Colonic mucosa (tissue), 4 donors: ENCODE measurements at regions not wholly inside any gene's neighbourhood (a gene's known extent, or its start where the extent isn't known, plus 50 kb on each side); places are given as distances from the start of the nearest gene placed in this dataset.

Source experiments
- DNase-seq: peaks from one replicate; pipeline ENCODE4 v3.0.0-alpha.2; 2020
- H3K27ac ChIP-seq: fragments of 200-600 bp; one replicate; pipeline ENCODE4 v1.8.0; 2021
- H3K27me3 ChIP-seq: fragments of 200-600 bp; one replicate; pipeline ENCODE4 v1.8.0; 2021
- H3K36me3 ChIP-seq: fragments of 200-600 bp; one replicate; pipeline ENCODE4 v1.8.0; 2021
- H3K4me1 ChIP-seq: fragments of 200-600 bp; one replicate; pipeline ENCODE4 v1.8.0; 2021; ENCODE audit warnings: mild to moderate bottlenecking
- H3K4me3 ChIP-seq: fragments of 200-600 bp; one replicate; pipeline ENCODE4 v1.8.0; 2021
- H3K9ac ChIP-seq, 2 donors: one replicate each; pipeline ENCODE4 v1.7.0; 2013; ENCODE audit warnings: control low read depth in 2 of 2, low read depth in 2 of 2, low read length in 2 of 2
- H3K9me3 ChIP-seq: fragments of 200-600 bp; one replicate; pipeline ENCODE4 v1.8.0; 2021
- intact Hi-C: fragments of 100-400 bp; cut with DNase I; formaldehyde crosslinking; loops from one replicate; pipeline ENCODE4 v1.14.1; 2022
- TF ChIP-seq, protein P1 (sequence below): fragments of 200-600 bp; IDR thresholded peaks from one replicate; pipeline ENCODE4 v1.8.0; 2022; ENCODE audit warnings: antibody characterized with exemption, mild to moderate bottlenecking
- donor health status: healthy.
- donor health status: DM: no; HTN: no; CAD: no.
- donor health status: DM: no; HTN: no; CAD: no.

DNA sequence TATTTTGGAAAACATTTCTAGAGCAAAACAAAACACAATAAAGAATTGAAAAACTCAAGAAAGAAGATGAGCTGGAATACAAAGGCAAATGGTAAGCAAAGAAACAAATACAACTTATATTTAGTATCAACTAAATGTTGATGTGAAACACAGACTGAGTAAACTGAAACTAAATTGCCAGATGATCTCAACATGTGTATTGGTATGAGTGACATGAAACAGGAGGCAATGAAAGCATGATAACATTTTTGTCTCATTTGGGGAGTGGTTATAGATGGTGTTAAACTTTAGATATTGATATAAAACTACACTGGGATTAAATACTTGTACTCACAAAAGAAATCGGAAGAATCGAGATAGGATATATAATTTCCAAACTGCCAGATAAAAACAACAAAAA, 805.6 kb upstream of the CXADR start:
- Histone ChIP-seq H3K4me1 (no peaks in the 10 kb centered on the region), H3K9me3 (no peaks in the 10 kb centered on the region), H3K4me3 (no peak overlapping the region), H3K27me3 (no peaks in the 10 kb centered on the region), H3K9ac (no peak overlapping the region), H3K27ac (no peak overlapping the region), H3K36me3 (no peaks in the 10 kb centered on the region)
- intact Hi-C loops, result no loop called here
- TF ChIP-seq, protein P1, sequence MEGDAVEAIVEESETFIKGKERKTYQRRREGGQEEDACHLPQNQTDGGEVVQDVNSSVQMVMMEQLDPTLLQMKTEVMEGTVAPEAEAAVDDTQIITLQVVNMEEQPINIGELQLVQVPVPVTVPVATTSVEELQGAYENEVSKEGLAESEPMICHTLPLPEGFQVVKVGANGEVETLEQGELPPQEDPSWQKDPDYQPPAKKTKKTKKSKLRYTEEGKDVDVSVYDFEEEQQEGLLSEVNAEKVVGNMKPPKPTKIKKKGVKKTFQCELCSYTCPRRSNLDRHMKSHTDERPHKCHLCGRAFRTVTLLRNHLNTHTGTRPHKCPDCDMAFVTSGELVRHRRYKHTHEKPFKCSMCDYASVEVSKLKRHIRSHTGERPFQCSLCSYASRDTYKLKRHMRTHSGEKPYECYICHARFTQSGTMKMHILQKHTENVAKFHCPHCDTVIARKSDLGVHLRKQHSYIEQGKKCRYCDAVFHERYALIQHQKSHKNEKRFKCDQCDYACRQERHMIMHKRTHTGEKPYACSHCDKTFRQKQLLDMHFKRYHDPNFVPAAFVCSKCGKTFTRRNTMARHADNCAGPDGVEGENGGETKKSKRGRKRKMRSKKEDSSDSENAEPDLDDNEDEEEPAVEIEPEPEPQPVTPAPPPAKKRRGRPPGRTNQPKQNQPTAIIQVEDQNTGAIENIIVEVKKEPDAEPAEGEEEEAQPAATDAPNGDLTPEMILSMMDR, result no peak
- no peak for DNase-seq

- H3K9ac ChIP-seq, result no peak overlapping the region
- no peaks in the 10 kb centered on the region for H3K9me3 ChIP-seq
- no peaks in the 10 kb centered on the region for H3K4me1 ChIP-seq
- no peak for DNase-seq
- intact Hi-C loops, result no loop called here
- H3K36me3 ChIP-seq, result no peaks in the 10 kb centered on the region
- H3K27me3 ChIP-seq, result no peaks in the 10 kb centered on the region
- TF ChIP-seq, protein P1, result no peak
- H3K27ac ChIP-seq, result no peak overlapping the region
- H3K4me3 ChIP-seq, result no peak overlapping the region
These were observed 804.6 kb upstream of the CXADR start for GRCh38 chr21:16708101-16708835.

DNA sequence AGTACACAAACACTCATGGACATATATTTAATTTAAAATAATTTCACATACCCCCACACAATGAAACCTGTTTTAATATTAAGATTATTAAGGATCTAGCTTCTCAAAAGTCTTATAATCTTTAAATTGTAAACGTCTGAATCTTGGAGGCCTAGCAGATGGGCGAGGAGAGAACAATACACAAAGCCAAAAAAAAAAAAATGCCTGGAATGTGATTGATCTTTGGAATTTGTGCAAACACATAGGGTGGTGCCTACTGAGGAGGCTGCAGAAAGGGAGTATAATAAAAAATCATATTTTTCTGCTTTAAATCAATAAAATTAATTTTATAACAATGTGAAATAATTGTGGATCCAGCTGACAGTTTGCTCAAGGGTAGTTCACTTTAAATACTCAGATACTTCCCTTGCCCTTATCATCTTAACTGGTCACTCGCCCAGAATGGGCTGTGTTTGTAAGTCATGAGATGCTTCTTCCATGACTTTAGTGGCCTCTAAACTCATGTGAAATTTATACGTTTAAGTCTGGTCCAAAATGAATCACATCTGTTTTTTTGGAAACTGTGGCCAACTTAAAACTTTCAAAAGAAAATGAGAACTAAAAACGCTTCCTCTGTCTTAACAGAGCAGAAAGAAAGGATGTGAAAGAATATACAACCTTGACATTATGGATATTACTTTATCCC, 802.8 kb upstream of the CXADR start:
- no peak overlapping the region for H3K27ac ChIP-seq
- TF ChIP-seq, protein P1, result no peak
- intact Hi-C loops, result no loop called here

DNA sequence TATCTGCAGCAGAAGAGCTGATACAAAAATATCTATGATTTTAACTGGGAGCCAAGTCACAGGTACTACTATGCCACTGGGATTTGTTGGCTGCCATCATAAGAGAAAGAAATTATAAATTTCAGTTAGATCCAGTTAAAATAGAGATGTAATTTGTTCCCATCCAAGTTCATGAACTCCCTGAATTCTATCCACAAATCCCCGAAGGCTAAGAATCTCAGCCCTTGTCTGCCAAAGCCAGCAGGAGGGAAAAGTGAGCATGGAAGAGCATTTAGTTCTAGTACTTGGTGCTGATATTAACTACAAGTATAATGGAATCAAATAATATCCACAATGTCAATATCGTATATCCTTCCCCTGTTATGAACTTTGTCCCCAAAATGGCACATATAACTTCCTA, 801.1 kb upstream of the CXADR start:
- Histone ChIP-seq H3K9me3 (no peaks in the 10 kb centered on the region), H3K4me1 (no peaks in the 10 kb centered on the region), H3K36me3 (no peaks in the 10 kb centered on the region), H3K4me3 (no peak overlapping the region), H3K27me3 (no peaks in the 10 kb centered on the region), H3K9ac (no peak overlapping the region), H3K27ac (no peak overlapping the region)
- intact Hi-C loops, result no loop called here
- TF ChIP-seq, protein P1, result no peak
- DNase-seq, result no peak

More for the DNA sequence above, 802.8 kb upstream of the CXADR start:
- Histone ChIP-seq H3K36me3 (no peaks in the 10 kb centered on the region), H3K4me3 (no peak overlapping the region), H3K4me1 (no peaks in the 10 kb centered on the region), H3K27me3 (no peaks in the 10 kb centered on the region), H3K9me3 (no peaks in the 10 kb centered on the region), H3K9ac (no peak overlapping the region)
- DNase-seq, result no peak

DNA sequence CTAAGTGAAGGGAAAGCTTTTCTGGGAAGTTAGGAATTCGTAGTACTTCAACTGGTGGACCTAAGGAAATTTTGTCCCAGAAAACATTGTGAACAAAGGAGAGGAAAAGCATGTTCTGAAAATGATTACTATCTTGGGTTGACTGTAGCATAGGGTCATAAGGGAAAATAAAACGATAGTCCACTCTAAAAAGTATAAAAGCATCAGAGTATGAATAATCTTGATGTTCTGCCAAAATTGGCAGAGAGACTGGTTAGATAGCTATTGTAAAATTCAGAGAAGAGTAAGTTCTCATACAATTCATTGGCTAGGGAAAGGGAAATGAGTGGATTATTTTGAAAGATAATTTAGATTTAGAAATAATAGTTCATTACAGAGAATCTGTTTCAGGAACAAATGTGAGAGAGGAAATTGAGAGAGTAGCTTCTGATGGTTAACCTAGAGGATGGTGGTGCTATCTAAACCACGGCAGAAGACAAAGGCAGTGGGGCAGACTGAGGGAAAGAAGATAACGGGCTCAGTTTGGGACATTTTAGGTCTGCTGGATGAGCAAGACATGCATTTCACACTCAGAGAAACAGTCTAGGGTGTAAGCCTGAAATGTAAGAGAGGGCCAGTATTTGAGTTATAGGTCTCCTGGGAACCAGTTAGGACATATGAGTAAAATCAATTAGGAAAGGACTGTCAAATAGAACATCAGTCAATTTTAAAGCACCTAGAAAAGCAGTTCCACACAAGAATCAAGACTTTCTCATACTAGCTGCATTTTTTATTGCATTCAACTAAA, 799.3 kb upstream of the CXADR start:
- H3K36me3 ChIP-seq, result no peaks in the 10 kb centered on the region
- intact Hi-C loops, result no loop called here
- no peaks in the 10 kb centered on the region for H3K4me1 ChIP-seq
- no peak overlapping the region for H3K27ac ChIP-seq
- H3K9ac ChIP-seq, result no peak overlapping the region
- no peak overlapping the region for H3K4me3 ChIP-seq
- TF ChIP-seq, protein P1, result no peak
- no peaks in the 10 kb centered on the region for H3K9me3 ChIP-seq
- no peak for DNase-seq
- H3K27me3 ChIP-seq, result no peaks in the 10 kb centered on the region
